DOHH2 (cell line): ENCODE measurements at regions not wholly inside any gene's neighbourhood (a gene's known extent, or its start where the extent isn't known, plus 50 kb on each side); places are given as distances from the start of the nearest gene placed in this dataset.
"Not testable (repeated sequence)": the region's sequence is repeated elsewhere in the genome, so short reads cannot be mapped to it uniquely, and the experiment has no call there.

ENCODE experiments used
- H3F3A ChIP-seq: fragments of 200-600 bp; sonication (generic), shearing (Covaris generic); 2 replicates; pipeline ENCODE4 v1.6.0; 2016; ENCODE audit warnings: antibody characterized with exemption, mild to moderate bottlenecking; ENCODE audit not compliant: control insufficient read depth, insufficient read depth
- H3K27ac ChIP-seq: fragments of 200-600 bp; sonication (generic); 2 replicates; pipeline ENCODE4 v1.5.1; 2014; ENCODE audit warnings: low read depth, mild to moderate bottlenecking, low read length, moderate library complexity
- H3K27me3 ChIP-seq: fragments of 200-600 bp; sonication (generic); 2 replicates; pipeline ENCODE4 v1.6.1; 2014; ENCODE audit warnings: mild to moderate bottlenecking, low read length, mixed read lengths; ENCODE audit not compliant: control insufficient read depth
- H3K36me3 ChIP-seq: fragments of 200-600 bp; sonication (generic); 2 replicates; pipeline ENCODE4 v1.6.1; 2014; ENCODE audit warnings: mild to moderate bottlenecking, low read length, moderate library complexity, mixed read lengths; ENCODE audit not compliant: control insufficient read depth
- H3K4me1 ChIP-seq: fragments of 200-600 bp; sonication (generic); 2 replicates; pipeline ENCODE4 v1.6.1; 2014; ENCODE audit warnings: mild to moderate bottlenecking, low read length, mixed read lengths; ENCODE audit not compliant: control insufficient read depth
- H3K4me2 ChIP-seq: fragments of 200-600 bp; sonication (generic); 2 replicates; pipeline ENCODE4 v1.6.0; 2014; ENCODE audit warnings: mild to moderate bottlenecking, low read length, moderate library complexity
- H3K4me3 ChIP-seq: fragments of 200-600 bp; sonication (generic); 2 replicates; pipeline ENCODE4 v1.5.1; 2014; ENCODE audit warnings: mild to moderate bottlenecking, low read length, mixed read lengths
- H3K79me2 ChIP-seq: fragments of 200-600 bp; sonication (generic); 2 replicates; pipeline ENCODE4 v1.6.1; 2014; ENCODE audit warnings: mild to moderate bottlenecking, low read length, mixed read lengths; ENCODE audit not compliant: control insufficient read depth
- H3K9me2 ChIP-seq: fragments of 200-600 bp; sonication (generic); replicated peaks from 2 replicates; pipeline ENCODE4 v1.6.1; 2014; ENCODE audit warnings: mild to moderate bottlenecking, low read length, mixed read lengths; ENCODE audit not compliant: control insufficient read depth
- H3K9me3 ChIP-seq: fragments of 200-600 bp; sonication (generic); 2 replicates; pipeline ENCODE4 v1.6.1; 2014; ENCODE audit warnings: antibody characterized with exemption, low read length, mixed read lengths; ENCODE audit not compliant: control insufficient read depth, insufficient read depth
- H4K20me1 ChIP-seq: fragments of 200-600 bp; sonication (generic); 2 replicates; pipeline ENCODE4 v1.6.0; 2014; ENCODE audit warnings: low read depth, mild to moderate bottlenecking, antibody characterized with exemption, low read length, moderate library complexity; ENCODE audit not compliant: control insufficient read depth, insufficient read depth
- CTCF ChIP-seq: fragments of 200-600 bp; sonication (generic); IDR thresholded peaks from one replicate; pipeline ENCODE4 v1.5.1; 2014; ENCODE audit warnings: antibody characterized with exemption, mild to moderate bottlenecking, low read depth, low read length; ENCODE audit not compliant: poor library complexity, severe bottlenecking
- EZH2phosphoT487 ChIP-seq: fragments of 200-600 bp; sonication (generic); IDR thresholded peaks from 2 replicates; pipeline ENCODE4 v1.6.1; 2017; ENCODE audit warnings: borderline replicate concordance, mild to moderate bottlenecking, antibody characterized with exemption, low read length, moderate library complexity, mixed read lengths

GRCh38 chr2:226295681-226296080 is 503.9 kb downstream of the IRS1 start:
- Histone ChIP-seq H3K4me1 (peaks cover 4% of the 10 kb centered on the region), H3K27ac (no peak overlapping the region), H3F3A (no peaks in the 10 kb centered on the region), H3K9me3 (no peaks in the 10 kb centered on the region), H3K9me2 (no peaks in the 10 kb centered on the region), H3K4me2 (no peak overlapping the region), H3K4me3 (no peak overlapping the region), H3K36me3 (no peaks in the 10 kb centered on the region), H4K20me1 (no peaks in the 10 kb centered on the region), H3K27me3 (no peaks in the 10 kb centered on the region), H3K79me2 (no peaks in the 10 kb centered on the region)
- TF ChIP-seq EZH2phosphoT487 = no peak
- TF ChIP-seq CTCF = no peak

- H3K79me2 ChIP-seq = no peaks in the 10 kb centered on the region
- no peak overlapping the region for H3K4me3 ChIP-seq
These were observed 504.5 kb downstream of the IRS1 start for GRCh38 chr2:226295123-226295522.

GRCh38 chr2:226291281-226291680 is 508.3 kb downstream of the IRS1 start:
- H3F3A ChIP-seq, H3K27me3 ChIP-seq: not testable (repeated sequence)

More at GRCh38 chr2:226295123-226295522, 504.5 kb downstream of the IRS1 start:
- H3K27ac ChIP-seq = no peak overlapping the region
- H3K4me1 ChIP-seq = no peaks in the 10 kb centered on the region
- H4K20me1 ChIP-seq = no peaks in the 10 kb centered on the region
- H3K9me2 ChIP-seq = no peaks in the 10 kb centered on the region
- no peaks in the 10 kb centered on the region for H3K36me3 ChIP-seq
- no peaks in the 10 kb centered on the region for H3K27me3 ChIP-seq
- no peaks in the 10 kb centered on the region for H3F3A ChIP-seq
- H3K9me3 ChIP-seq = no peaks in the 10 kb centered on the region
- no peak for TF ChIP-seq CTCF
- no peak for TF ChIP-seq EZH2phosphoT487
- no peak overlapping the region for H3K4me2 ChIP-seq

GRCh38 chr2:226286916-226287315 is 512.7 kb downstream of the IRS1 start:
- Histone ChIP-seq H3K9me2 (no peaks in the 10 kb centered on the region), H3K79me2 (no peaks in the 10 kb centered on the region), H3F3A (no peaks in the 10 kb centered on the region), H3K4me1 (peaks cover 10% of the 10 kb centered on the region), H3K27me3 (no peaks in the 10 kb centered on the region), H4K20me1 (no peaks in the 10 kb centered on the region), H3K36me3 (0 out of 2 replicates have a peak, but pooled peaks cover 3% of the 10 kb centered on the region), H3K27ac (no peak overlapping the region), H3K4me2 (peak overlapping the region; percentile 39), H3K9me3 (peaks cover 14% of the 10 kb centered on the region; the same call in 1 of the 2 replicates), H3K4me3 (peak overlapping the region; percentile 44; the same call in 1 of the 2 replicates)
- TF ChIP-seq CTCF (no peak), EZH2phosphoT487 (no peak)

More at GRCh38 chr2:226291281-226291680, 508.3 kb downstream of the IRS1 start:
- not testable (repeated sequence) for H3K4me1 ChIP-seq, H3K9me2 ChIP-seq, H3K36me3 ChIP-seq, H4K20me1 ChIP-seq, H3K4me2 ChIP-seq, H3K27ac ChIP-seq, H3K79me2 ChIP-seq, H3K4me3 ChIP-seq
- H3K9me3 ChIP-seq = peaks cover 14% of the 10 kb centered on the region; the same call in 1 of the 2 replicates
